Epithelial cell of proximal tubule (primary cell): ENCODE measurements at regions not wholly inside any gene's neighbourhood (a gene's known extent, or its start where the extent isn't known, plus 50 kb on each side); places are given as distances from the start of the nearest gene placed in this dataset.
A peak's percentile ranks its signal among the peaks of the same experiment; 100 is the strongest.

Experiments
- DNase-seq: peaks from one replicate; pipeline ENCODE4 v3.0.0-alpha.2; 2011; ENCODE audit warnings: low read depth
- H3K4me3 ChIP-seq: 2 replicates; pipeline ENCODE4 v1.5.1; 2011; ENCODE audit warnings: low read depth, mild to moderate bottlenecking, low read length
- CTCF ChIP-seq: conservative IDR thresholded peaks from 2 replicates; pipeline ENCODE4 v1.5.1; 2012; ENCODE audit warnings: low read depth, mild to moderate bottlenecking, low read length

- H3K4me3 ChIP-seq, result no peak overlapping the region
- DNase-seq, result no peak
- TF ChIP-seq CTCF, result no peak
Observed at GRCh38 chr6:105489216-105489530, 86.3 kb upstream of the PREP start.

- DNase-seq, result no peak
- no peak overlapping the region for H3K4me3 ChIP-seq
- TF ChIP-seq CTCF, result no peak
Observed at GRCh38 chr6:105488516-105489215, 85.8 kb upstream of the PREP start.

- H3K4me3 ChIP-seq, result no peak overlapping the region
- TF ChIP-seq CTCF, result no peak
- DNase-seq, result no peak
Observed at GRCh38 chr6:105487040-105487790, 84.3 kb upstream of the PREP start.

GRCh38 chr6:105485456-105485855, 82.6 kb upstream of the PREP start:
- no peak for DNase-seq
- no peak for TF ChIP-seq CTCF
- H3K4me3 ChIP-seq, result no peak overlapping the region

- no peak for DNase-seq
- H3K4me3 ChIP-seq, result no peak overlapping the region
- peak; percentile 80 for TF ChIP-seq CTCF
Observed at GRCh38 chr6:105484238-105485161, 81.6 kb upstream of the PREP start.

GRCh38 chr6:105483492-105483891, 80.6 kb upstream of the PREP start:
- no peak for DNase-seq
- TF ChIP-seq CTCF, result no peak

More at GRCh38 chr6:105483492-105483891, 80.6 kb upstream of the PREP start:
- no peak overlapping the region for H3K4me3 ChIP-seq
